ENCODE measurements at regions not wholly inside any gene's neighbourhood (a gene's known extent, or its start where the extent isn't known, plus 50 kb on each side); places are given as distances from the start of the nearest gene placed in this dataset.
A peak's percentile ranks its signal among the peaks of the same experiment; 100 is the strongest.

GRCh38 chr12:126069549-126070165, 1004.4 kb downstream of the AACS start:
- H3K36me3 Mint-ChIP-seq (ENCODE audit: insufficient read depth, unreplicated experiment) = no peaks in the 10 kb centered on the region
- no peak overlapping the region for H3K27ac Mint-ChIP-seq (ENCODE audit: unreplicated experiment)
- peaks cover 9% of the 10 kb centered on the region for H3K4me1 Mint-ChIP-seq (ENCODE audit: low read depth, unreplicated experiment)
- peak; percentile 77 for TF ChIP-seq CTCF (IDR thresholded peaks at IDR 0.05; ENCODE audit: unreplicated experiment)
- BruUV-seq (replicated peaks) = no TSS peak
- CTCF ChIA-PET = interaction anchor here (1.0 kb wide), 1 partner anchor 18 kb away, joined by 3 read pairs; no protein-coding TSS in a partner anchor
- peaks cover 7% of the 10 kb centered on the region for H3K9me3 Mint-ChIP-seq (ENCODE audit: low read depth, unreplicated experiment)
- H3K4me3 Mint-ChIP-seq (ENCODE audit: low read depth, unreplicated experiment) = no peak overlapping the region
- DNase-seq = peak; percentile 82
- H3K27me3 Mint-ChIP-seq (ENCODE audit: unreplicated experiment) = no peaks in the 10 kb centered on the region
- intact Hi-C loops (cut with micrococcal nuclease; ENCODE audit: unreplicated experiment) = loop anchor here (1.0 to 10.0 kb wide), 5 partner anchors 537 to 1315 kb away; no protein-coding TSS in a partner anchor

GRCh38 chr12:126076515-126076914, 1011.3 kb downstream of the AACS start:
- Mint-ChIP-seq H3K27me3 (ENCODE audit: unreplicated experiment) (no peaks in the 10 kb centered on the region), H3K27ac (ENCODE audit: unreplicated experiment) (no peak overlapping the region), H3K36me3 (ENCODE audit: insufficient read depth, unreplicated experiment) (no peaks in the 10 kb centered on the region), H3K4me3 (ENCODE audit: low read depth, unreplicated experiment) (no peak overlapping the region), H3K9me3 (ENCODE audit: low read depth, unreplicated experiment) (no peaks in the 10 kb centered on the region), H3K4me1 (ENCODE audit: low read depth, unreplicated experiment) (no peaks in the 10 kb centered on the region)
- no peak for TF ChIP-seq CTCF (IDR thresholded peaks at IDR 0.05; ENCODE audit: unreplicated experiment)
- CTCF ChIA-PET = interaction anchor here (0.7 kb wide), 1 partner anchor 671 kb away, joined by 3 read pairs; no protein-coding TSS in a partner anchor
- no peak for DNase-seq
- intact Hi-C loops (cut with micrococcal nuclease; ENCODE audit: unreplicated experiment) = no loop called here
- no TSS peak for BruUV-seq (replicated peaks)

- Mint-ChIP-seq H3K4me3 (ENCODE audit: low read depth, unreplicated experiment) (no peak overlapping the region), H3K36me3 (ENCODE audit: insufficient read depth, unreplicated experiment) (no peaks in the 10 kb centered on the region), H3K27me3 (ENCODE audit: unreplicated experiment) (no peaks in the 10 kb centered on the region), H3K27ac (ENCODE audit: unreplicated experiment) (no peak overlapping the region), H3K9me3 (ENCODE audit: low read depth, unreplicated experiment) (no peaks in the 10 kb centered on the region), H3K4me1 (ENCODE audit: low read depth, unreplicated experiment) (no peaks in the 10 kb centered on the region)
- CTCF ChIA-PET = no interaction called here
- intact Hi-C loops (cut with micrococcal nuclease; ENCODE audit: unreplicated experiment) = no loop called here
- no peak for TF ChIP-seq CTCF (IDR thresholded peaks at IDR 0.05; ENCODE audit: unreplicated experiment)
- no TSS peak for BruUV-seq (replicated peaks)
- DNase-seq = no peak
These were observed 1018.7 kb downstream of the AACS start for GRCh38 chr12:126083926-126084325.

GRCh38 chr12:126084480-126084879, 1019.2 kb downstream of the AACS start:
- intact Hi-C loops (cut with micrococcal nuclease; ENCODE audit: unreplicated experiment) = no loop called here
- DNase-seq = peak; percentile 26
- Mint-ChIP-seq H3K27me3 (ENCODE audit: unreplicated experiment) (no peaks in the 10 kb centered on the region), H3K9me3 (ENCODE audit: low read depth, unreplicated experiment) (no peaks in the 10 kb centered on the region), H3K4me3 (ENCODE audit: low read depth, unreplicated experiment) (no peak overlapping the region), H3K27ac (ENCODE audit: unreplicated experiment) (no peak overlapping the region), H3K36me3 (ENCODE audit: insufficient read depth, unreplicated experiment) (no peaks in the 10 kb centered on the region), H3K4me1 (ENCODE audit: low read depth, unreplicated experiment) (no peaks in the 10 kb centered on the region)
- no peak for TF ChIP-seq CTCF (IDR thresholded peaks at IDR 0.05; ENCODE audit: unreplicated experiment)
- BruUV-seq (replicated peaks) = no TSS peak
- CTCF ChIA-PET = no interaction called here
